ENCODE measurements at regions not wholly inside any gene's neighbourhood (a gene's known extent, or its start where the extent isn't known, plus 50 kb on each side); places are given as distances from the start of the nearest gene placed in this dataset.

DNA sequence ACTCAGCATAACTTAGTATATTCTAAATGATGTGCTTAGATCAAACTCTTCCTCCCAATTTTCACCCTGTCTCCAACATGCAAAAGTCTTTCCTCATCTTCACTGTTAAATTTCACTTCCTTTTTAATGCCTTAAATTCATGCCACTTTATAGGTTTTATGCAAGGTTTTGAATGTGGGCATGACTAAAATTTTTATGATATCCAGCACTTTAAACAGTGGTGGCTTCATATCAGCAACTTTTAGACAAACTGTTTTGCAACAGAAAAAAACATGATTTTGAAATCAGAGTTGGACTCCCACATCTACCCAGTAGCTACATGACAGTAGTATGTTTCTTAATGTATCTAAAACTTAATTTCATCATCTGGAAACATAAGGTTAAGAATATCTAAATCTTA, 84.7 kb upstream of the ZP4 start:
- DNase-seq: no peak
- TF ChIP-seq CTCF (IDR thresholded peaks at IDR 0.05; ENCODE audit: low read depth, low read length): no peak
- H3K9me3 ChIP-seq: no peaks in the 10 kb centered on the region
- no peak overlapping the region for H3K4me3 ChIP-seq (ENCODE audit: low read depth, low read length)
- no peaks in the 10 kb centered on the region for H3K4me1 ChIP-seq
- no peaks in the 10 kb centered on the region for H3K36me3 ChIP-seq
- no peaks in the 10 kb centered on the region for H3K27me3 ChIP-seq

- no peaks in the 10 kb centered on the region for H3K9me3 ChIP-seq
- DNase-seq: no peak
- H3K36me3 ChIP-seq: no peaks in the 10 kb centered on the region
- H3K4me1 ChIP-seq: no peaks in the 10 kb centered on the region
- TF ChIP-seq CTCF (IDR thresholded peaks at IDR 0.05; ENCODE audit: low read depth, low read length): no peak
- no peaks in the 10 kb centered on the region for H3K27me3 ChIP-seq
- H3K4me3 ChIP-seq (ENCODE audit: low read depth, low read length): no peak overlapping the region
Measured at GRCh38 chr1:237972186-237972585, 81.5 kb upstream of the ZP4 start.

GRCh38 chr1:237962985-237963384, 72.3 kb upstream of the ZP4 start:
- no peak for DNase-seq
- Histone ChIP-seq H3K4me1 (no peaks in the 10 kb centered on the region), H3K36me3 (no peaks in the 10 kb centered on the region), H3K27me3 (no peaks in the 10 kb centered on the region), H3K4me3 (ENCODE audit: low read depth, low read length) (no peak overlapping the region), H3K9me3 (no peaks in the 10 kb centered on the region)
- TF ChIP-seq CTCF (IDR thresholded peaks at IDR 0.05; ENCODE audit: low read depth, low read length): no peak

DNA sequence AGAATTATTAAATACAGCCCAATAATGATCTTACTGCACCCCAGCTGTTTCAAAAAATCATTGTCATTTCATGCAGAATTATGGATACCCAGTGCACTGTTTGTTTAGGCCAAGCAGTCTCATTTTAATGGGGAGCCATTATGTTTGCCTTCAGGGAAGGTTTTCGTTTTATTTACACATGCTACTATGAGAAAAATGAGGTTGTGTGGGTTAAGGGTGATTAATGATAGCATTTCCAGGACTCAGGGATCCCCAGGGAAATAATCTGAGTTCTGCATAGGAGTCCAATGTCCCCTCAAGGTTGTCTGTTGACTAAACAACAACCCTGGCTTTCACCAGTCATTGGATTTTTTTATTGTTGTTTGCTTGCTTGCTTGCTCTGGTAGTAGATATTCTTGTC, 71.0 kb upstream of the ZP4 start:
- no peak overlapping the region for H3K4me3 ChIP-seq (ENCODE audit: low read depth, low read length)
- DNase-seq: no peak
- H3K4me1 ChIP-seq: no peaks in the 10 kb centered on the region
- no peaks in the 10 kb centered on the region for H3K27me3 ChIP-seq
- no peak for TF ChIP-seq CTCF (IDR thresholded peaks at IDR 0.05; ENCODE audit: low read depth, low read length)
- H3K9me3 ChIP-seq: no peaks in the 10 kb centered on the region
- no peaks in the 10 kb centered on the region for H3K36me3 ChIP-seq

DNA sequence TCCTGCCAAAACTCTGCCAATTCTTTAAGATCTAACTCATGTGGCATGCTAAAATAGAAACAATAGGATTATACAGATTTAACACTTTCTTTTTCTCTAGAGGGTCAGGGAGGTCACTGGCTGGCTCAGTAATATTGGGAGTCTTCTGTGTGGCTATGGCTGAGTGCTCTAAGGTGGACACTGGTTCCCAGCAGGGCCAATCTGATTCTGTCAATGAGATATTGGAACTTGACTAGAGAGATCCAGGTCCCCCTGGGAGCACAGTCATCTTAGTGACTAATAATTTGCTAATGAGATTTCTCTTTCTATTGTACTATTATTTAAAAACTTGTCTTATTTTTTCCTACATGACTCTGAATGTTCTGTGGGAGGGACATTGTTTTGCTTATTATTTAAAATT, 69.1 kb upstream of the ZP4 start:
- no peak for DNase-seq
- TF ChIP-seq CTCF (IDR thresholded peaks at IDR 0.05; ENCODE audit: low read depth, low read length): no peak
- Histone ChIP-seq H3K4me1 (no peaks in the 10 kb centered on the region), H3K27me3 (no peaks in the 10 kb centered on the region), H3K9me3 (no peaks in the 10 kb centered on the region), H3K4me3 (ENCODE audit: low read depth, low read length) (no peak overlapping the region), H3K36me3 (no peaks in the 10 kb centered on the region)

DNA sequence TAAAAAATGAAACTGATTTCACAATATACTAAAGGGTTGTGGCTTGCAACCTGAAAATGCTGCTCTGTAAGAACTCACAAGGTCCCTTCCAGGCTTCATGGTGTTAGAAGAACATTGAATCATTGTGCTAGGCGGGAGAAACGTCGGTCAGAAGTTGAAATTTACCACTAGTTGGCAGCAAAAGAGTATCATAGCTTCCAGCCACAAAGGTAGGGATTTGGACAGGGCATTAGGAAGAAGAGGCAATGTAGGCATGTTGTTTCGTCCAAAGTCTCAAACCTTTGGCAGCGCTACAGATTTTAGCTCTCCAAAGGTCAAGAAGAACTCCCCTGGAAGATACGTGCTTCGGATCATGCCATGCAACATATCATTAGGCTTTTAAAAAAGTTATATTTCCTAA, 62.5 kb upstream of the ZP4 start:
- Histone ChIP-seq H3K4me3 (ENCODE audit: low read depth, low read length) (no peak overlapping the region), H3K4me1 (no peaks in the 10 kb centered on the region; the same call in 1 of the 2 replicates), H3K36me3 (no peaks in the 10 kb centered on the region), H3K27me3 (no peaks in the 10 kb centered on the region), H3K9me3 (no peaks in the 10 kb centered on the region)
- peak; percentile 69 for TF ChIP-seq CTCF (IDR thresholded peaks at IDR 0.05; ENCODE audit: low read depth, low read length)
- no peak for DNase-seq

Data from BE2C (cell line).